GM21381 (cell line): ENCODE measurements at regions not wholly inside any gene's neighbourhood (a gene's known extent, or its start where the extent isn't known, plus 50 kb on each side); places are given as distances from the start of the nearest gene placed in this dataset.

Experiments
- ATAC-seq: cut with Tn5 transposase; IDR thresholded peaks from one replicate; pipeline ENCODE4 v1.9.1; 2021; ENCODE audit warnings: mild to moderate bottlenecking, moderate library complexity; ENCODE audit not compliant: unreplicated experiment

DNA sequence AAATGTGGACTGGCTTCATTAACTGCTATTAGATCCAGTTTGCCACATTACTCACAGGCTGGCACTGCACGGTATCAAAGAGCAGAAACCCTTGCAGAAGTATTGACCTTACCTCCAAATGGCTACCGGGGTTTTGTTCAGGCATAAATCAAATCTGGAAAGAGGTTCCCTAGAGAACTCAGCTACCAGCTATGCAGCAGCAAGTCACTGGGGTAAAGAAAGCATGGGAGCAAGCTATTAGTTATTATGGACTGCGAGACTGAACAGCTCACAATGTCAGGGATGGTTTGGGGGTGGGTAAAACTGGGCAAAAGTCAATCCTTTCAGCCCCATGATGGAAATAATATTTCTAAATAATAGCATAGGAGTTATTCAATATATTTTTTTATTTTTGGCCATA lies 128.1 kb downstream of the FANCF start:
- no peak for ATAC-seq

DNA sequence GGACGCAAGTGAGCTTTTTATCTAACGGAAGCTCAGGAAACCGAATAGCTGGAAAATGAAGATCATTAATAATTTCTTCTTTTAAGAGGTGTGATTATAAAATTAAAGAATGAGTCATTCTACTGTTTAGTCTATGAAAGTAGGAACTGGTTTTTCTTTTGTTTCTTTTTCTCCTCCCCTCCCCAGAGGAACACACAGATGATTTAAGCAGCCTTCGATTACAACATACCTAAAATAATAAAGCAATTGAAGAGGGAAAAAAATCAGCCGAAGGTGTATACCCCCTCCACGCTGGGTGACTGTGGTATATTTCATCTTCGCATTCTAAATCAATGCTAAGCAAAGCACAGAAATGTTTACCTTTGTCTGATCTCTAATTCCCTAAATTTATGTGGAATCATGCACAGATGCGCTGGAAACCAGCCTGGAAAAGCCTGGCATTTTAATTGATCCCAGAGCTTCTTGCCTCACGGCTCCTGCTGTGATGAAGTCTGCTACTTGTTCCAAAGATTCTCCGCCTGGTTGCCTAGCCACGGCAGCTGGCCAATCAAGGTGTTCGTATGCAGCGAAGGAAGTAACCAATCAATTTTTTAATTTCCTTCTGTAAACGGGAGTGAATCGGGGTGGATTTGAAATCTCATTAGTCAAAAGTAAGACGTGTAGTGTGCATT lies 133.9 kb downstream of the FANCF start:
- ATAC-seq, result no peak

DNA sequence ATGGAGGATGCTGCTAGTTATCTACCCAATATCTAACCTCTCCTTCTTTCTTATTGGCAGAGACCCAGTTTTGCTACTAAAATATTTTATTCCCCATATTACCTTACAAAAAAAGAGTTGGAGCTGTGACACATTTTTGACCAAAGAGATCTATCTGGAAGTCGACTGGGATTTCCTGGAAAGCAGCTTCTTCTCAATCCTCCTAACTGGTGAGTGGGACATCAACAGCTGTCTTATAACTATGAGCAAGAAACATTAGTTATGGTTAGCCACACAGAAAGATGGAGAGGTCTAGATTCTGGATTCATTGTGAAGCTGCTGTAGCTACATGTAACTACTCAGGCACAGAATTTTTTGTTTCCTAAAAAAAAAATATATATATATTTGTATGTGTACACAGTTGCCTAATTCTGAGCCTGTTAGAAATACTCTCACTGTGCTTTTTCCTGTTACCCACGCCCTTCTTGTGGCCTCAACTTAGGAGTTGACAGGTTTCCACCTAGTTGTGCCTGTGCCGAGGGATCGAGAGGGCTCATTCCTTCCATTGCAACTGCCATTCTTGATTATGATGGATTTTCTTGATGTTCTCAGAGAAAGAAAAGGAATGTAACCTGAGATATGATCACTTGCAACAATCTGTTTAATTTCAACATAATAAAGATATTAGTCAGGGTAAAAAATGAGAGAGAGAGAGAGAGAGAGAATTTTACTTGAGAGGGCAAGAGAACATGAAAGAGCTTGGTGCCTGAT lies 142.0 kb downstream of the SLC17A6 start:
- no peak for ATAC-seq

DNA sequence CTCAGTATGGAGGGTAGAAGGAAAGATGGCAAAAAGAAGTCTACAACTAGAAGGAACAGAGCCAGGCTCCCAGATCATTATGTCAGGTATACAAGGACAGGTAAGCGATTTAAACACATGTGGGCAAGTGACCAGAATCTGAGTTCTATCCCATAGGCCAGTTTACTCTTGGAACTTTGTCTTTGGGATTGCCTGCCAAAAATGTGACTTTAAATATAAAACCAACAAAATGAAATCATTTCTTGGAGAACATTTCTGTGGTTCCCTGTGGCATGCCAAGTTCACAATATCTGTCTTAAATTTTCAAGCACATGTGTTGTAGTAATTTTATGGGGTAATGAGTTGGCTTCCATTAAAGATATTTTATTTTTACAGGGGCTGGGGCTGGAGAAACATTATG lies 141.0 kb downstream of the SLC17A6 start:
- ATAC-seq, result no peak

DNA sequence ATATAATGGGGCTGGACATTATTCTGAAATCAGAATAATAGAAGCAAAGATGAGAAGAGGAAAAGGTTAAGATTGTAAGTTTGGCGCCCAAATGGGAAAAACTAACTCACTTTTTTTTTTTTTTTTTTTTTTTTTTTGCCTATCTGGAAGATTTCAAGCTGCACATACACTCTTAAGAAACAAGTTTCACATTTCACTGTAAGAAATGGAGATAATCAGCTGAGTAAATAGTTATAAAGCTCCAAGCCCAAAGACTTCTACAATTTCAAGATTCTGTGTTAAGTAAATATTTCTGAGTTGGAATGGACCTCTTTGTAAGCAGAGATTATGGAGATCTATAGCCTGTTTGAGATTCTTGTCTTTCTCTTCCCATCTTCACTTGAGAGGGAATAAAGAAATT lies 140.0 kb downstream of the SLC17A6 start:
- ATAC-seq, result no peak

- no peak for ATAC-seq
Observed at GRCh38 chr11:22477312-22477711, 139.1 kb downstream of the SLC17A6 start.

- ATAC-seq, result no peak
Observed at GRCh38 chr11:22476589-22476988, 138.4 kb downstream of the SLC17A6 start.

DNA sequence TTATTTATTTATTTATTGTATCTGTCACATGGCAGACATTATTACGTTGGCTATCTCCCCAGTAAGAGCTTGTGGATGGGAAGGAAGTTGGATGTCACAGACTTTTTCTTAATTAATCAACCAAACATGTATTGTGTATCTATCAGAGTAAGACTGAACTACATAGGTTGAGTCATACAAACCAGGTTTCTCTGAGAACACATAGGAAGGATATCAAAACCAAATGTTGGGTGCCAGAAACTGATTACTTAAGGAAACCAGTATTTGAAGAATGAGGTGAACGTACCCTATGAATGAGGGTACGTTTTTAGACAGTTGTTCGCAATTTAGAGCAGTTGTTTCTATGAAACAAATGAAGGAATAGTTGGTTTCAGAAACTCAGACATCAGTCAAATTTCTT lies 136.4 kb downstream of the SLC17A6 start:
- no peak for ATAC-seq

GRCh38 chr11:22473586-22473985 lies 135.4 kb downstream of the SLC17A6 start:
- ATAC-seq, result no peak

- no peak for ATAC-seq
Observed at GRCh38 chr11:22472306-22472705, 134.1 kb downstream of the SLC17A6 start.

GRCh38 chr11:22471385-22471784 lies 133.2 kb downstream of the SLC17A6 start:
- no peak for ATAC-seq

DNA sequence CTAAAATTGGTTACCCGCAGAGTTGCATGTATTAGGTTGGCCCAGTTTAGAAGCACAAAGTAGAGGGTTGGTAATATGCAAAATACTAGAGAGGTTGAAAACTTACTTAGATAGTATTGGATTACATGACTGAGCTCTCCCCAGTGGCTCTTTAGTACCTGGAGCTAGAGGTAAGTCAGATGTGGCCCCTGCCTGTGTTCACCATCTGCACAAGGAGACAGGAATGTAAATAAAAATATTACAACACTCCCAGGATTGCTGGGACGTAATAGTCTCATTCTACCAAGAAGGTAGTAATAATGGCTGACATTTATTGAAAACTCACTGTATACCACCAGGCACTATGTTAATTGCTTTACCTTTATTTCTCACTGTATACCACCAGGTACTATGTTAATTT lies 129.6 kb downstream of the SLC17A6 start:
- ATAC-seq, result no peak

- no peak for ATAC-seq
Observed at GRCh38 chr11:22467248-22467647, 129.1 kb downstream of the SLC17A6 start.

- ATAC-seq, result no peak
Observed at GRCh38 chr11:22466809-22467208, 128.6 kb downstream of the SLC17A6 start.

DNA sequence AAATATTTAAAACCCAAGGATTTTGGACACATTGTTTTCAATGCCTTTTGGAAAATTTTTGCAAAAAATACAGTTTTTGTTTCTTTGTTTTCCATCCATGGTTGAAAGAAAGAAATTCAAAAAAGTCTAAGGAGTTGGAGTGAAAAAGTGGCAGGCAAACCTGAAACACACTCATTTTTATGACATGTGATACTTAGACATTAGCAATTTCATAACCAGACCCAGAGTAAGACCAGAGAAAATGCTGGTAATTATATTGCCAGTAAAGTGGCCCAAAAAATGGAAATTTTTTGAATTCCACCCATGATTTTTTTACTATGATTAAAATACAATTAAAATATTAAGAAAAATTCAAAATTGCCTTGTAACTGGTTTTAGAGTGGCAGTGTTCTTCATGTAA lies 128.2 kb downstream of the SLC17A6 start:
- ATAC-seq, result no peak

- ATAC-seq, result no peak
Observed at GRCh38 chr11:22465620-22466019, 127.4 kb downstream of the SLC17A6 start.

DNA sequence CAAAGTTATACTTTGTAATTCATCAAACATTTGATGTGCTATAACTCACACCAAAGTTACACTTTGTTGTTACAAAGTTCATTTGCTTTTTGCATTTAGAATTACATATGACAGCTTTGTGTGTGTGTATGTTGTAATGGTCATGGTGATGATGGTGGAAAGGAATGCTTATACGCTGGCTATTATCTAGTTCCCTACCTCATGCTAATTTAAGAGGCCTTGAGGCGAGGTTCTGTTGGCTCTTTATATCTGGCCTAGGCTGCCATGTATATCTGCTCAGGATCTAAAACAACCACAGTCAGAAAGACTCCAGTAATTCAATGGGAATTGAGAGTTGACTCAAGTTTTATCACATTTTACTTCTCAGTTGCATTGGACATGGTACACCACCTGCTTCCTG lies 123.4 kb downstream of the SLC17A6 start:
- no peak for ATAC-seq

GRCh38 chr11:22460181-22460580 lies 122.0 kb downstream of the SLC17A6 start:
- ATAC-seq, result no peak

DNA sequence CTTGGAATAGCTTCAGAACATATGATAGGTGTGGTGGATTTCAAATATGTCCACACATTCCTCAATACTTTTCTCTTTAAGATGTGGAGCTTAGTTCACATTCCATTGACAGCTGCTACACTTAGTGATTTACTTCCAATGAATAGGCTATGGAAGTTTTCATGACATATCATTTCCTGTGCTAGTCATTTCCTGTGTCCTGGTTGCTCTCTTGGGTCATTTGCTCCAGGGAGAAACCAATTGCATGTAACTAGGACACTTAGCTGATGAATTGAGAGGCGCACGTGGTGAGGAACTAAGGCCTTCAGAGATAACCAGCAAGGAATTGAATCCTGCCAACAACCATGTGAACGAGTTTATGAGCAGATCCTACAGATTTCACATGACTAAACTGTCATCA lies 120.9 kb downstream of the SLC17A6 start:
- ATAC-seq, result no peak

GRCh38 chr11:22458161-22458560 lies 120.0 kb downstream of the SLC17A6 start:
- no peak for ATAC-seq

DNA sequence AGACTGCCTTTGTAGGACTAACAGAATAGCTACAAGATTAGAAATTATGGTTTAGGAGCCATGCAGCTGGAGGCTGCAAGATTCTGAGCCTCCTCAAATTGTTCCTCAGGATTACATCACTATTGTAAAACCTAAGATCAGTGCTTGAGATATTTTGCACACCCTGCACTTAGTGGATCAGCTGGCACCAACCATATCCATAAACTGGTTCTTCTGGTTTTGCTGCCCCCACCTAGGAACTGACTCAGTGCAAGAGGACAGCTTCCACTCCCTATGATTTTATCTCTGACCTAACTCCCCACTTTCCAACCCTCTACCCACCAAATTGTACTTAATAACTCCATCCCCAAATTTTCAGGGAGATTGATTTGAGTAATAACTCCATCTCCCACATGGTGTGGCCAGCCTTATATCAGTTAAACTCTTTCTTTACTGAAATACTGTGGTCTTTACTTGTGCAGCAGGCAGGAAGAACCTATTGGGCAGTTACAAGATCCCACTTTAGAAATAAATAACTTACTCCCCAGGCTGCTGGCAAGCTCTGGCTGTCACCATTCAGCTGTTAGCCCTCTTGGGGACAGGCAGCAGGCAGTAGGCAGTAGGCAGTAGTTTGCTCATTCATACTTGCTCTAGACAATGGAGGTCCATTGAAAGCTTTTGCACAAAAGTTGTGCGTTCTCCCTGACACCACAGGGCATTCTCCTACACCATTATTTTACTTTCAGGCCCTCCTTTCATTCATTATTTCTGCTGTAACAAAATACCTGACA lies 119.0 kb downstream of the SLC17A6 start:
- ATAC-seq, result no peak
